PC-3 (cell line): ENCODE measurements at regions not wholly inside any gene's neighbourhood (a gene's known extent, or its start where the extent isn't known, plus 50 kb on each side); places are given as distances from the start of the nearest gene placed in this dataset.

ENCODE experiments used
- ATAC-seq: fragments of 200-7000 bp; cut with Tn5 transposase; 2 replicates; pipeline ENCODE4 v1.9.1; 2020; ENCODE audit warnings: mild to moderate bottlenecking, moderate library complexity
- BruUV-seq: library from RNA; stranded (reverse); fragments of 400-500 nt; replicated peaks from 2 replicates; lab custom pipeline; 2021; lab: Mats Ljungman, UMichigan
- CTCF ChIA-PET: fragments of 300-600 bp; sonication (Branson Sonifier 250); formaldehyde crosslinking; loops from one replicate; lab custom pipeline; 2022; ENCODE audit warnings: antibody characterized with exemption; lab: Charles Lee
- POLR2A ChIA-PET: fragments of 300-600 bp; sonication (Branson Sonifier 250); formaldehyde crosslinking; loops from one replicate; lab custom pipeline; 2022; ENCODE audit warnings: antibody characterized with exemption; ENCODE audit not compliant: unreplicated experiment; lab: Charles Lee
- DNase-seq: peaks from one replicate; pipeline ENCODE4 v3.0.0-alpha.2; 2015
- H2AFZ ChIP-seq: fragments of 300-600 bp; sonication (generic); 2 replicates; pipeline ENCODE4 v1.6.0; 2016; ENCODE audit warnings: antibody characterized with exemption, low read length
- H3F3A ChIP-seq: fragments of 300-600 bp; sonication (generic); one replicate; pipeline ENCODE4 v1.6.0; 2017; ENCODE audit warnings: antibody characterized with exemption, low read length, control low read depth, mild to moderate bottlenecking; ENCODE audit not compliant: unreplicated experiment
- H3K27ac ChIP-seq: fragments of 300-600 bp; sonication (generic); 2 replicates; pipeline ENCODE4 v1.5.1; 2016; ENCODE audit warnings: mild to moderate bottlenecking, low read length
- H3K27me3 ChIP-seq: fragments of 300-600 bp; sonication (generic); 2 replicates; pipeline ENCODE4 v1.6.1; 2016; ENCODE audit warnings: low read length, mixed read lengths
- H3K36me3 ChIP-seq: fragments of 300-600 bp; sonication (generic); 2 replicates; pipeline ENCODE4 v1.6.1; 2016; ENCODE audit warnings: low read depth, mixed run types, low read length, mixed read lengths
- H3K4me1 ChIP-seq: fragments of 300-600 bp; sonication (generic); 2 replicates; pipeline ENCODE4 v1.5.1; 2016; ENCODE audit warnings: low read length; ENCODE audit not compliant: insufficient read depth
- H3K4me2 ChIP-seq: fragments of 300-600 bp; sonication (generic); 2 replicates; pipeline ENCODE4 v1.6.0; 2016; ENCODE audit warnings: low read length
- H3K4me3 ChIP-seq: fragments of 300-600 bp; sonication (generic); 2 replicates; pipeline ENCODE4 v1.5.1; 2016; ENCODE audit warnings: mild to moderate bottlenecking, low read length, mixed read lengths
- H3K79me2 ChIP-seq: fragments of 300-600 bp; sonication (generic); 2 replicates; pipeline ENCODE4 v1.6.1; 2017; ENCODE audit warnings: low read length, mixed read lengths
- H3K9ac ChIP-seq: fragments of 300-600 bp; sonication (generic); 2 replicates; pipeline ENCODE4 v1.6.0; 2016; ENCODE audit warnings: mild to moderate bottlenecking, low read length
- H3K9me2 ChIP-seq: fragments of 300-600 bp; sonication (generic); replicated peaks from 2 replicates; pipeline ENCODE4 v1.6.1; 2016; ENCODE audit warnings: mixed run types, low read length, mixed read lengths
- H3K9me3 ChIP-seq: fragments of 300-600 bp; sonication (generic); 2 replicates; pipeline ENCODE4 v1.6.1; 2016; ENCODE audit warnings: low read length, mixed read lengths
- H4K20me1 ChIP-seq: fragments of 300-600 bp; sonication (generic); 2 replicates; pipeline ENCODE4 v1.6.1; 2016; ENCODE audit warnings: low read length, mixed read lengths
- EZH2 ChIP-seq: fragments of 300-600 bp; sonication (generic); IDR thresholded peaks from one replicate; pipeline ENCODE4 v1.6.1; 2017; ENCODE audit warnings: antibody characterized with exemption, mild to moderate bottlenecking, low read length; ENCODE audit not compliant: unreplicated experiment
- EZH2phosphoT487 ChIP-seq: fragments of 300-600 bp; sonication (generic); IDR thresholded peaks from 2 replicates; pipeline ENCODE4 v1.6.1; 2018; ENCODE audit warnings: mild to moderate bottlenecking, antibody characterized with exemption, low read length, borderline replicate concordance
- intact Hi-C: fragments of 100-400 bp; cut with micrococcal nuclease; formaldehyde crosslinking; loops from 2 replicates; pipeline ENCODE4 v1.9.0; 2023
- TF ChIP-seq, protein P1 (sequence below): fragments of 300-600 bp; sonication (generic); conservative IDR thresholded peaks from 2 replicates; pipeline ENCODE4 v1.5.1; 2017; ENCODE audit warnings: antibody characterized with exemption, low read depth, mild to moderate bottlenecking, low read length

DNA sequence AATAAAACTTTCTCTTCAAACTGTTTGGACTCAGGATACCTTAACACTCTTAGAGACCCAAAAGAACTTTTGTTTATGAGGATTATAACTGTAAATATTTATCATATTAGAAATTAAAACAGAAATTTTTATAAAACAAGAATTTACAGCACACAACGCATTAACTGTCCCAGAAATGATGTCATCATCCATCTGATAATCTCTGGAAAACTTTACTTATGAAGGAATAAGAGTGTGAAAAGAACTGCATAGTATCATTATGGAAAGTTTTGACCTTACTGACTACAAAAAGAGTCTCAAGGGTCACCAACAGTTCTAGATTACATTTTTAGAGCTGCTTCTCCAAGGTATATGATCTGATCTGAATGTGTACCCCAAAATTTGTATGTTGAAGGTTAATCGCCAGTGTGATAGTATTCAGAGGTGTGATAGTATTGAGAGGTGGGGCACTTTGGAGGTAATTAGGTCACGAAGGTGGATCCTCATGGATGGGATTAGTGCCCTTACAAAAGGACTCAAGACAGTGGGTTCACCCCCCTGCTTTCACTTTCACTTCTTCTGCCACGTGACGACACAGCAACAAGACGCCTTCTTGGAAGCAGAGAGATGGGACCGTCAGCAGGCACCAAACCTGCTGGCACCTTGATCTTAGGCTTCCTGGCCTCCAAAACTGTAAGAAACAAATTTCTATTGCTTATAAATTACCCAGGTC is 95.7 kb upstream of the NR5A2 start:
- BruUV-seq, result no TSS peak
- no peaks in the 10 kb centered on the region for H3K36me3 ChIP-seq
- H2AFZ ChIP-seq, result peak overlapping the region; percentile 82
- H3K4me1 ChIP-seq, result peaks cover 4% of the 10 kb centered on the region; the same call in 1 of the 2 replicates
- H4K20me1 ChIP-seq, result no peaks in the 10 kb centered on the region
- DNase-seq (peak; percentile 81), ATAC-seq (peak; percentile 91)
- H3K9me2 ChIP-seq, result 0 out of 2 replicates have a peak, but pooled peaks cover 4% of the 10 kb centered on the region
- CTCF ChIA-PET, result no interaction called here
- peak overlapping the region; percentile 62 for H3K4me3 ChIP-seq
- TF ChIP-seq EZH2, result no peak
- no peak for TF ChIP-seq EZH2phosphoT487
- TF ChIP-seq, protein P1, sequence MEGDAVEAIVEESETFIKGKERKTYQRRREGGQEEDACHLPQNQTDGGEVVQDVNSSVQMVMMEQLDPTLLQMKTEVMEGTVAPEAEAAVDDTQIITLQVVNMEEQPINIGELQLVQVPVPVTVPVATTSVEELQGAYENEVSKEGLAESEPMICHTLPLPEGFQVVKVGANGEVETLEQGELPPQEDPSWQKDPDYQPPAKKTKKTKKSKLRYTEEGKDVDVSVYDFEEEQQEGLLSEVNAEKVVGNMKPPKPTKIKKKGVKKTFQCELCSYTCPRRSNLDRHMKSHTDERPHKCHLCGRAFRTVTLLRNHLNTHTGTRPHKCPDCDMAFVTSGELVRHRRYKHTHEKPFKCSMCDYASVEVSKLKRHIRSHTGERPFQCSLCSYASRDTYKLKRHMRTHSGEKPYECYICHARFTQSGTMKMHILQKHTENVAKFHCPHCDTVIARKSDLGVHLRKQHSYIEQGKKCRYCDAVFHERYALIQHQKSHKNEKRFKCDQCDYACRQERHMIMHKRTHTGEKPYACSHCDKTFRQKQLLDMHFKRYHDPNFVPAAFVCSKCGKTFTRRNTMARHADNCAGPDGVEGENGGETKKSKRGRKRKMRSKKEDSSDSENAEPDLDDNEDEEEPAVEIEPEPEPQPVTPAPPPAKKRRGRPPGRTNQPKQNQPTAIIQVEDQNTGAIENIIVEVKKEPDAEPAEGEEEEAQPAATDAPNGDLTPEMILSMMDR, result no peak
- H3K27ac ChIP-seq, result no peak overlapping the region
- H3K9ac ChIP-seq, result 0 out of 2 replicates have a peak overlapping the region, but pooled peaks have one; percentile 1
- H3K4me2 ChIP-seq, result peak overlapping the region; percentile 78
- no peaks in the 10 kb centered on the region for H3K9me3 ChIP-seq
- intact Hi-C loops, result no loop called here
- POLR2A ChIA-PET, result no interaction called here
- 0 out of 2 replicates have a peak, but pooled peaks cover 5% of the 10 kb centered on the region for H3K27me3 ChIP-seq
- no peaks in the 10 kb centered on the region for H3F3A ChIP-seq
- no peaks in the 10 kb centered on the region for H3K79me2 ChIP-seq

DNA sequence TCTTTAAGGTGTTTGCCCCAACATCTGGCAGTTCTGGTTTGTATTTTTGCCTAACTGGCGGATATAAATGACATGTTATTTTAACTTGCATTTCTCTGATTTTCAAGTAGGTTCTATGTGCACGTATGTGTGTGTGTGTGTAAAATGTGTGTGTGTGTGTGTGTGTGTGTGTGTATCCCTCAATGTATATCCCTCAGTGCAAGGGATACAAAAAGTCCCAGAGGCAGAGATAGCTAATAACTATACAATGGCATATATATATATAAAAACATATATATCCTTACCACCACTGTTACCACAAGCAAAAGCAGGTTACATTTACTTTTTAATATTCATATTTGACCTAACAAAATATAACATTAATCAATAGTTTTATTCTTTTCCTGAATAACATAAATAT is 95.0 kb upstream of the NR5A2 start:
- DNase-seq (peak; percentile 35), ATAC-seq (peak; percentile 54)
- H3K36me3 ChIP-seq, result no peaks in the 10 kb centered on the region
- 0 out of 2 replicates have a peak overlapping the region, but pooled peaks have one; percentile 1 for H3K9ac ChIP-seq
- TF ChIP-seq, protein P1, result no peak
- TF ChIP-seq EZH2, result no peak
- no peak for TF ChIP-seq EZH2phosphoT487
- H3K27ac ChIP-seq, result no peak overlapping the region
- 0 out of 2 replicates have a peak, but pooled peaks cover 4% of the 10 kb centered on the region for H3K9me2 ChIP-seq
- no peaks in the 10 kb centered on the region for H4K20me1 ChIP-seq
- H3K9me3 ChIP-seq, result no peaks in the 10 kb centered on the region
- intact Hi-C loops, result no loop called here
- no peaks in the 10 kb centered on the region for H3F3A ChIP-seq
- H3K4me1 ChIP-seq, result peaks cover 4% of the 10 kb centered on the region; the same call in 1 of the 2 replicates
- 0 out of 2 replicates have a peak, but pooled peaks cover 5% of the 10 kb centered on the region for H3K27me3 ChIP-seq
- H2AFZ ChIP-seq, result peak overlapping the region; percentile 82
- ChIA-PET CTCF (no interaction called here), POLR2A (no interaction called here)
- peak overlapping the region; percentile 78 for H3K4me2 ChIP-seq
- no peaks in the 10 kb centered on the region for H3K79me2 ChIP-seq
- BruUV-seq, result TSS peak; percentile 80
- H3K4me3 ChIP-seq, result peak overlapping the region; percentile 62

GRCh38 chr1:199936441-199936840 is 91.1 kb upstream of the NR5A2 start:
- intact Hi-C loops, result no loop called here
- no peaks in the 10 kb centered on the region for H4K20me1 ChIP-seq
- H3K27ac ChIP-seq, result no peak overlapping the region
- H3K27me3 ChIP-seq, result no peaks in the 10 kb centered on the region
- DNase-seq (no peak), ATAC-seq (no peak)
- H2AFZ ChIP-seq, result no peak overlapping the region
- BruUV-seq, result no TSS peak
- H3K4me2 ChIP-seq, result no peak overlapping the region
- CTCF ChIA-PET, result no interaction called here
- no peaks in the 10 kb centered on the region for H3K79me2 ChIP-seq
- no peak for TF ChIP-seq EZH2phosphoT487
- TF ChIP-seq EZH2, result no peak
- TF ChIP-seq, protein P1, result no peak
- H3K4me1 ChIP-seq, result peaks cover 8% of the 10 kb centered on the region
- H3K9ac ChIP-seq, result no peak overlapping the region
- H3K9me3 ChIP-seq, result no peaks in the 10 kb centered on the region
- POLR2A ChIA-PET, result no interaction called here
- H3F3A ChIP-seq, result no peaks in the 10 kb centered on the region
- H3K4me3 ChIP-seq, result no peak overlapping the region
- H3K36me3 ChIP-seq, result no peaks in the 10 kb centered on the region
- no peaks in the 10 kb centered on the region for H3K9me2 ChIP-seq
